ENCODE measurements at regions not wholly inside any gene's neighbourhood (a gene's known extent, or its start where the extent isn't known, plus 50 kb on each side); places are given as distances from the start of the nearest gene placed in this dataset.

DNA sequence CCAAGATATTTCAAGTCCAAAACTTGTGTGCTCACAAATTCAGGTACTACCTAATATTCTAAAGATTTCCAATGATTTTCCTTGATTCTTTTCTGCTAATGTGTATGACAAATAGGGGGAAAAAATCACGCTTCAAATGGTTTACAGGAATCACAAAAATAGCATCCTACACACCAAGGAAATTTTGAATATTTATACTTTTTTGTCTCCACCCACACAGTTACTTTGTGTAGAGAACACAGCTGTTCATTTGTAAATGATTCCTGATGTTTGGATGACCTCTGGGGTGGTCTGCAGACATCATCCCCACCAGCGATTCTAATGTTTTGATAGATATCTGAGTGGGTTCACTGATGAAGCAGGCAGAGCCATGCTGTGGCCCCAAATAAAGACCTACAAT, 260.6 kb upstream of the NCKAP5 start:
- no peak overlapping the region for H3K27ac Mint-ChIP-seq
- intact Hi-C loops (cut with micrococcal nuclease), result no loop called here
- no peaks in the 10 kb centered on the region for H3K36me3 Mint-ChIP-seq (ENCODE audit: low read depth)
- H3K4me1 Mint-ChIP-seq (ENCODE audit: low read depth), result no peaks in the 10 kb centered on the region
- H3K4me3 Mint-ChIP-seq, result no peak overlapping the region
- peaks cover 3% of the 10 kb centered on the region for H3K27me3 Mint-ChIP-seq
- H3K9me3 Mint-ChIP-seq, result no peaks in the 10 kb centered on the region

DNA sequence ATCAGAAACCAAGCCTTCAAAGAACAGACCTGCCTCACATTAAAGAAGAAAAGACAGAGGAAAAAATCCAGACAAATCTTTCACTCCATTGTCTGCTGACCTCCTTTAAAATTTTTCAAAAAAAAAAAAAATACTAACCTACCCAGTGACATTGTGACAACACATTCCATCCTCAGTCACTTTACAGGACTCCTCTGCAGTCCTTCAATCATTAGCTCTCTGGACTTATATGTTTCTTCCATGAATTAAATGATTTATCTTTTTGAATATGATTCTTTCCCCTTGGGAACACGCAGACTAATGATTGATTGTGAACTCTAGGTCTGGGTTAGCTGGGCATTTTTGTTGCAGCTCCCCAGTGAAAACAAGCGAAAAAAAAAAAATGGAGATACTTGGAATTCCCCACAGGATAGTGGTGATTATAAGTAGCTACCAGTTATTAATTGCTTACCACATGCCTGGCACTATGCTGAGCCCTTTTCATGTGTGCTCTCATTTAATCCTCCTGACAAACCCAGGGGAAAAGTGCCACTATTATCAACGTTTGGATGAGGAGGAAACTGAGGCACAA, 261.3 kb upstream of the NCKAP5 start:
- H3K27ac Mint-ChIP-seq, result no peak overlapping the region
- no peaks in the 10 kb centered on the region for H3K36me3 Mint-ChIP-seq (ENCODE audit: low read depth)
- no peaks in the 10 kb centered on the region for H3K4me1 Mint-ChIP-seq (ENCODE audit: low read depth)
- no peaks in the 10 kb centered on the region for H3K9me3 Mint-ChIP-seq
- intact Hi-C loops (cut with micrococcal nuclease), result no loop called here
- peaks cover 3% of the 10 kb centered on the region for H3K27me3 Mint-ChIP-seq
- H3K4me3 Mint-ChIP-seq, result no peak overlapping the region

DNA sequence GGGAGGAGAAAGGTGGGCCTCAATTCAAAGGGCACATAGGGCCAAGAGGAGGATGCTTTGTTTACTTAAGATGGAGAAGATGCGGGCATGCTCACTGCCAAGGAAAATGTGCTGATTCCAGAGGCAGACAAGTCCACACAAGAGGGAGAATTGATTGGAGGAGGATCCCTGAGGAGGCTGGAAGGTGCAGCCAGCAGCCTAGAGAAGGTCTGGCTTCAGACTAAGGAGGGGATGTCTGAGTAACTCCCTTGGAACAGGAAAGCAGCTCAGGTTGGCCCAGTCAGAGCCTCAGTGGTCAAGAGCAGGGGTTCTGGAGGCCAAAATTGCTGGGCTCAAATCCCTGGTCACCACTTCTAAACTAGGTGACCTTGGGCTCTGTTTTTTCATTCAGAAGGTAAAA, 265.5 kb upstream of the NCKAP5 start:
- Mint-ChIP-seq H3K27me3 (no peaks in the 10 kb centered on the region), H3K4me1 (ENCODE audit: low read depth) (no peaks in the 10 kb centered on the region), H3K36me3 (ENCODE audit: low read depth) (no peaks in the 10 kb centered on the region), H3K9me3 (no peaks in the 10 kb centered on the region), H3K4me3 (no peak overlapping the region), H3K27ac (no peak overlapping the region)
- intact Hi-C loops (cut with micrococcal nuclease), result no loop called here

DNA sequence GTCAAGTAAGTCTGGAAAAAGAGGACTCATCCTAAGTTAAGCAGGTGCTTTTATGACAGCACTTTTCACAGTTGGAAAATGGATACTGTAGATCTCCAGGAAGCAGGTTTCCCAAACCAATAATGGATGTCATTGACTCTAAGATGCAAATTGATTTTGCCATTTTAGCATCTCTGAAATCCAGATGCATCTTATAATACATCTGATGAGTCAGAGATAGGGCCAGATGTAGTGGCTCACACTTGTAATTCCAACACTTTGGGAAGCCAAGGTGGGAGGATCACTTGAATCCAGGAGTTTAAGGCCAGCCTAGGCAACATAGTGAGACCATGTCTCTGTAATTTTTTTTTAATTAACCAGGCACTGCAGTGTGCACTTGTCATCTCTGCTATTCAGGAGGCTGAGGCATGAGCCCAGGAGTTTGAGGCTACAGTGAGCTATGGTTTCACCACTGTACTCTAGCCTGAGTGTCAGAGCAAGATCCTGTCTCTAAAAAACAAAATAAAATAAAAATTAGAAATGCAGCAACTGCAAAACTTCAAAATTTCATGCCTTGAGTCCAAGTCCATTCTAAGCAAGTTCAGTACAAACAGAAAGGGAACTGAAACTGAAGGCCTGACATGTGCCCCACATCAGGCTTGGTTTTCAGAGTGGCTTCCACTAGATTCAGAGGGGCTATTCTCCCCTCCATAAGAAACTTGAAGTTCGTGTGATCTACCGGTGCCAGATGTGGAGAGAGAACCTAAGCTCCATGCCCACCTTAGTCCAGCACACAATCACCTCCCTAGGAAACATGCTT, 267.8 kb upstream of the NCKAP5 start:
- H3K9me3 Mint-ChIP-seq, result no peaks in the 10 kb centered on the region
- H3K4me3 Mint-ChIP-seq, result no peak overlapping the region
- intact Hi-C loops (cut with micrococcal nuclease), result no loop called here

DNA sequence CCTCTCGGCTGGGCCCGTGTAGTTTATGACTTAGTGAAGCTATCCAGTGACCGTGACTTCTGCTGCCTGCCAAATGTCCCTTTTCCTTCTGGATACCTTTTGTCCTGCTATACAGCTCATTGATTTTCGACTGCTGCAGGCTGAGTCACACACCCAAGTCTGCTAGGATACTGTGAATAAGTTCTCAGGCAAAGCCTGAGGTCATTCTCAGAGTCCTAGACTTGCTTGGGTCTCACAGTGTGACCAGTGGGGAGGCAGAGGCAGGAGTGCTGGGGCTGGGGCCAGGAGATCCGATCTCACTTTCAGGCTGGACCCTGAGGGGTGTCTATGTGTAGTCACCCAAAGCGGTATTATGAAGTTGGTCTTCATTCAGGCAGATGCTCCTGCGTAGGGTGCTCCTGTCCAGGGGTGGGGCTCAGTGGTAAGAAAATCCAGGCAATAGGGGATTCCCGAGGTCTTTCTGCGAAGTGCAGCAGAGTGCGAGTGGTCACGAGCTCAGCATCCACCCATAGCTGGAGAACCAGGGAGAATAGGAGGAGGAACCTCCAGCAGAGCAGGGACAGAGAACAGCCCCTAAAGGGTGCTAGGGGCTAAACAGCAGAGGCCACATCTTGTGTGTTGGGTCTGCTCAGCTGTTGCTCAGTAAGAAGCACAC, 268.6 kb upstream of the NCKAP5 start:
- H3K4me1 Mint-ChIP-seq (ENCODE audit: low read depth), result no peaks in the 10 kb centered on the region
- H3K27me3 Mint-ChIP-seq, result no peaks in the 10 kb centered on the region
- no peaks in the 10 kb centered on the region for H3K36me3 Mint-ChIP-seq (ENCODE audit: low read depth)
- no peak overlapping the region for H3K4me3 Mint-ChIP-seq
- no peak overlapping the region for H3K27ac Mint-ChIP-seq
- no peaks in the 10 kb centered on the region for H3K9me3 Mint-ChIP-seq
- intact Hi-C loops (cut with micrococcal nuclease), result no loop called here

More for the DNA sequence above, 267.8 kb upstream of the NCKAP5 start:
- H3K36me3 Mint-ChIP-seq (ENCODE audit: low read depth), result no peaks in the 10 kb centered on the region
- no peaks in the 10 kb centered on the region for H3K4me1 Mint-ChIP-seq (ENCODE audit: low read depth)
- H3K27me3 Mint-ChIP-seq, result no peaks in the 10 kb centered on the region
- no peak overlapping the region for H3K27ac Mint-ChIP-seq

DNA sequence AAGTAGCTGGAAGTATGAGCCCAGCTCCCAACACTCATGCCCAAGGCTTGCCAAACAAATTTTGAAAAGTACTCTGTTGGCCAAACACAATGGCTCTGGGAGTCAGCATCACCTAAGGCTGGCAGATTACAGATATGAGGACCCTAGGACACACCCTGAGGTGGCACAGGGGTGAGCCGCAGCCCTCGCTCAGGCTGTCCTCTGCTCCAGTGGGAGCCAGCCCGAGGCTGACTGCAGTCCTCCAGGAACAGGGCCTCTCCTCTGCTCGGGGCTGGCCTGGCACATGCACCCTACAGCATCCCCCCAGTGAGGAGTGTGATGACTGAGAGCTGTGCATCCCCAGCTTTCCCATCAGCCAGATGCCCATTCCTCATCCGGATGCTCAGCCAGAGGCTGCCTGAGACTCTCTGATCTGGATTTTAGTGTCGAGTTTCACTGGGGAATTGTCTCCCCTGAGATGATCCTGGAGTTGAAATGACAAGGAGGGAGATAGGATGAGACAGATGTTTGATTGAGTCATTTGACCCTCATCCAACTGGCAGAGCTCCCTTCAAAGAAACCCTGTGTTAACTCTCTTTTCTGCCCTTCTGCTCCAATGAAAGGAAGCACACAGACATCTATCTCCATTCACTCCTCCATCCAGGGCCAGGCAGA, 269.3 kb upstream of the NCKAP5 start:
- Mint-ChIP-seq H3K27me3 (no peaks in the 10 kb centered on the region), H3K27ac (no peak overlapping the region), H3K4me1 (ENCODE audit: low read depth) (no peaks in the 10 kb centered on the region), H3K4me3 (no peak overlapping the region), H3K36me3 (ENCODE audit: low read depth) (no peaks in the 10 kb centered on the region), H3K9me3 (no peaks in the 10 kb centered on the region)
- intact Hi-C loops (cut with micrococcal nuclease), result no loop called here

DNA sequence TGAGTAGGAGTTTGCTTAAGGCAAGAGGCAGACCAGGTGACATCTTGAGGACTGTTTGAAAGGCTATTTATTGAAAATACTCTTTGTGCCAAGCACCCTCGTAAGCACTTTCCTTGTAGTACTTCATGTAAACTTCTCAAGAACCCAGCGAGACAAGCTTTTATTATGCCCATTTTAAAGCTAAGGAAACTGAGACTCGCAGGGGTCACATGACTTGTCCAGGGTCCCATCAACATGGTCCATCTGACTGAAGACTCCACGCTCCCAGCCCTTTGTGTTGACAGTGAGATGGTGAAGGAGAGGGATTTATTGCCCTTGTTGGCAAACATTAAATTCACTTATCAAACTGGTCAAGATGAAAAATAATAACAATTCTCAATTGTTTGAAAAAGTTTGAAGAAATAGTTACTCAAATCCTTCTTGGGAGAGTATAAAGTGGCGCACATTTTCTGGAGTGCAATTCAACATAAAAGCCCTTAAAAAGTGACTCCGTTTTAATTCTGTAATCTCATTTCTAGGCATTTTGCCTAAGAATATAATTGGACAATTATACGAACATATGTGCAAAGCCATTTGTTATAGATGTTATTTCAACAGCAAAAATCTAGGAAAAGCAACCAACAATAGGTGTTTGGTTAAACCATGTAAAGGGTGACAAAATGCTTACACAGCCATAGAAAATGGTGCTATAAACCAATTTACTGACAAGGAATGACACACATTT, 270.5 kb upstream of the NCKAP5 start:
- no peaks in the 10 kb centered on the region for H3K36me3 Mint-ChIP-seq (ENCODE audit: low read depth)
- no peak overlapping the region for H3K4me3 Mint-ChIP-seq
- H3K27ac Mint-ChIP-seq, result no peak overlapping the region
- intact Hi-C loops (cut with micrococcal nuclease), result no loop called here
- peaks cover 2% of the 10 kb centered on the region for H3K27me3 Mint-ChIP-seq
- no peaks in the 10 kb centered on the region for H3K4me1 Mint-ChIP-seq (ENCODE audit: low read depth)
- H3K9me3 Mint-ChIP-seq, result no peaks in the 10 kb centered on the region

DNA sequence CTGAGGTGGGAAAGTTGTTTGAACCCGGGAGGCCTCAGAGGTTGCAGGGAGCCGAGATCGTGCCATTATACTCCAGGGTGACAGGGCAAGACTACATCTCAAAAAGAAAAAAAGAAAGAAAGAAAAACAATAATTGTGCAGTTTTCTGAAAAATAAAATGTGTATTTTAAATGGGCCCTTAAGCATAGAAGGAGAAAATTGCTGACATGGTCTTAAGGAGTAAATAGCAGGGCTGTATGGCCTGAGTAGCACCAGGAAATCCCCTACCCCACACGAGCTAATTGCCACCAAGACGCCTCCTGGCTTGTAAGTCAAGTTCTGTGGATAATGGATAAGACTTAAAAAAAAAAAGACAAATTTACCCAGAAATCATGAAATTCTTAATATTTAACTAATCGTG, 271.4 kb upstream of the NCKAP5 start:
- Mint-ChIP-seq H3K4me1 (ENCODE audit: low read depth) (no peaks in the 10 kb centered on the region), H3K9me3 (no peaks in the 10 kb centered on the region), H3K36me3 (ENCODE audit: low read depth) (no peaks in the 10 kb centered on the region), H3K27me3 (peaks cover 4% of the 10 kb centered on the region), H3K27ac (no peak overlapping the region), H3K4me3 (no peak overlapping the region)
- intact Hi-C loops (cut with micrococcal nuclease), result no loop called here

DNA sequence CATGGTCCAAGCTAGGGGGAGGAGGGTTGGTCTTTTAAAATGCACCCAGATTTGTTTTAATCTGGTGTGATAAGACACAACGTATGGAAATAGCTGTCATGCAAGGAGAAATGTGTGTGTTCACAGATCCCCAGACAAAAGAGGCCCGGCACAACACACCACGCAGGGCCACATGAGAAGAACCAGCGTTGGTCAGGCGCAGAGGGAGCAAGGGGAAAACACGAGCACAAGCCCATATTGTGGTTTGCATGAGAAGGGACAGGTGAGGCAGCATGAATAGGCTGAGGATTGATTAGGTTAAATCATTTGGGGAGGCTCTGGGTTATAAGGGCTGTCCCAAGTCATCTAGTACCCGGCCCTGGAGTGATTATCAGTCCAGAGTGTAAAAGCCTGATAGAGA, 272.5 kb upstream of the NCKAP5 start:
- Mint-ChIP-seq H3K27ac (no peak overlapping the region), H3K4me3 (no peak overlapping the region), H3K9me3 (no peaks in the 10 kb centered on the region), H3K4me1 (ENCODE audit: low read depth) (no peaks in the 10 kb centered on the region), H3K36me3 (ENCODE audit: low read depth) (no peaks in the 10 kb centered on the region), H3K27me3 (peaks cover 6% of the 10 kb centered on the region)
- intact Hi-C loops (cut with micrococcal nuclease), result no loop called here

DNA sequence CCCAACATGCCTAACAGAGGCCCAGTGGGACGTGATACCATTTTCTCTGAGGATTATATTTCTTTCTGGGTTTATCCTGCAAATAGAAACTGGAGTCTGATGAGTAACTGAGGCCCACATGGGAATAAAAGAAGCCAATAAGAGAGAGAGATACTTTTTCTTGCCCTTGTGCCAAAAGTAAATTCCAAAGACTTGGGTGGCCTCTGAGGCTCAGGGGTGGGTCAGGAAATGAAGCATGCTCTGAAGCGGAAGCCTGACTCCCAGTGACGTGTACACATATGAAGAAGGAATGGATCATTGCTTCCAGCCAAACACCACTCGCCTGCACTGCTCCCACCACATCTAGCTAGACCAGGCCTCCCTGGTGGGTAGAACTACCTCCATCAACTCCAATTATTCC, 273.6 kb upstream of the NCKAP5 start:
- no peaks in the 10 kb centered on the region for H3K36me3 Mint-ChIP-seq (ENCODE audit: low read depth)
- intact Hi-C loops (cut with micrococcal nuclease), result no loop called here
- H3K4me3 Mint-ChIP-seq, result no peak overlapping the region
- H3K4me1 Mint-ChIP-seq (ENCODE audit: low read depth), result no peaks in the 10 kb centered on the region
- H3K27me3 Mint-ChIP-seq, result peaks cover 8% of the 10 kb centered on the region
- H3K27ac Mint-ChIP-seq, result no peak overlapping the region
- no peaks in the 10 kb centered on the region for H3K9me3 Mint-ChIP-seq

DNA sequence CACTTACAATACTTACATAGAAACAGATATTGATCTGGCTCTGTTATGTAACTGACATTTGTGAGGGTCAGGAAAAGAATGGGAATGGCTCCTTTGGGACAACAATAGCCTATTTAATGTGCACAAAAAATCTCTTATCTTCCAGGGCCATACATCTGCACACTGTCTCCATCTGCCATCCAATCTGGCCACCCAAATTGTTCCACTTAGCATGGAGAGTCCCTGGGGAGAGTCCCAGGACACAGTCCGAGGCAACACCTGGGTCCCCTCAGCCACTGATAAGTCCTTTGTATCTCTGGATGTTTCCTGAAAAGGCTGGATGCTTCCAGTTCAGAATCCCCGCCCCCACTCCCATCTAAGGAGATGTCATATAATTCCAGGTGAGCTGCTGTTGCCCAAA, 274.2 kb upstream of the NCKAP5 start:
- H3K27me3 Mint-ChIP-seq, result peaks cover 8% of the 10 kb centered on the region
- intact Hi-C loops (cut with micrococcal nuclease), result no loop called here

DNA sequence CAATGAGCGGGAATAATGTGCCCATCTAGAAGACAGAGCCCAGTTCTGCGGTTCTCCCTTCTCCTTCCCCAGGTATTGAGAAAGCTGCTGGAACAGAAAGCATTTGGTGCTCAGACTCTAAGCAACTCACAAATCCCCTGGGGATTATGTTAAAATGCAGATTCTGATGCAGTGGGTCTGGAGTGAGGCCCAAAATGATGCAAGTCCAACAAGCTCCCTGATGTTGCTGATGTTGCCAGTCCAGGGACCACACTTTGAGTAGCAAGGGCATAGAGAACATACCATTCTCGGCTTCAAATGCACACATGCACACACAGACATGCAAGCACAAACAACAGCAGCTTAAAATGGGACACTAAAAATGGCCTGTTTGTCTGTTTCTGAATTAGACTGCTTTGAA, 274.8 kb upstream of the NCKAP5 start:
- intact Hi-C loops (cut with micrococcal nuclease), result no loop called here
- H3K4me3 Mint-ChIP-seq, result no peak overlapping the region
- H3K27me3 Mint-ChIP-seq, result peaks cover 12% of the 10 kb centered on the region
- H3K27ac Mint-ChIP-seq, result no peak overlapping the region
- no peaks in the 10 kb centered on the region for H3K4me1 Mint-ChIP-seq (ENCODE audit: low read depth)
- no peaks in the 10 kb centered on the region for H3K36me3 Mint-ChIP-seq (ENCODE audit: low read depth)
- H3K9me3 Mint-ChIP-seq, result no peaks in the 10 kb centered on the region

More for the DNA sequence above, 274.2 kb upstream of the NCKAP5 start:
- Mint-ChIP-seq H3K4me1 (ENCODE audit: low read depth) (no peaks in the 10 kb centered on the region), H3K9me3 (no peaks in the 10 kb centered on the region), H3K4me3 (no peak overlapping the region), H3K36me3 (ENCODE audit: low read depth) (no peaks in the 10 kb centered on the region), H3K27ac (no peak overlapping the region)

DNA sequence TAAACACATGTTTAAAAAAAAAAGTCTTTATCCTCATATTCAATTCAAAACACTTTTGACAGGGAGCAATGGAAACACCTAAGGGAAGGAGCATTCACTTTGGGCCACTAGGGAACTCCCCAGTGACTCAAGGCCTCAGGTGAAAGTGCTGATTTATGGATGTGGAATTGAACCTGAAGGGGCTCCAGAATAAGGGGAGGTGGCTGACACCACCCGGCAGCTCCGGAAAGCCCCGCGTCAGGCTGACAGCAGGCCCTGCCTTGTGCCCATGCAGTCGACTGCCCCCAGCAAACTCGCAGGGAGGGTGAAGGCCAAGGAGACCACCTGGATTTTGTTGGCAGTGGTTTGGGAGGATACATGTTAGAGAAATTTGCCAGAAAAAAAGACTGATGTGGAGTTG, 275.3 kb upstream of the NCKAP5 start:
- intact Hi-C loops (cut with micrococcal nuclease), result no loop called here

More for the DNA sequence above, 275.3 kb upstream of the NCKAP5 start:
- no peaks in the 10 kb centered on the region for H3K36me3 Mint-ChIP-seq (ENCODE audit: low read depth)
- peaks cover 12% of the 10 kb centered on the region for H3K27me3 Mint-ChIP-seq
- H3K4me1 Mint-ChIP-seq (ENCODE audit: low read depth), result no peaks in the 10 kb centered on the region
- no peaks in the 10 kb centered on the region for H3K9me3 Mint-ChIP-seq
- H3K27ac Mint-ChIP-seq, result no peak overlapping the region
- no peak overlapping the region for H3K4me3 Mint-ChIP-seq
